Tibial nerve (tissue), 4 donors: ENCODE measurements at regions not wholly inside any gene's neighbourhood (a gene's known extent, or its start where the extent isn't known, plus 50 kb on each side); places are given as distances from the start of the nearest gene placed in this dataset.

Experiments
- EP300 ChIP-seq, 2 donors: sonication (generic); formaldehyde crosslinking; IDR thresholded peaks; one replicate each; pipeline ENCODE4 v1.6.1; 2017; ENCODE audit warnings: antibody characterized with exemption in 2 of 2, mild to moderate bottlenecking in 1 of 2
- POLR2A ChIP-seq, 2 donors: fragments of 450-650 bp; IDR thresholded peaks; one replicate each; pipeline ENCODE4 v1.6.1; 2017; ENCODE audit warnings: antibody characterized with exemption in 2 of 2, mild to moderate bottlenecking in 2 of 2, moderate library complexity in 2 of 2
- TF ChIP-seq, protein P1 (sequence below), 5 experiments: fragments of 200-600 bp in 3 of 5; fragments of 450-650 bp in 2 of 5; sonication (generic) in 3 of 5; IDR thresholded peaks; one replicate each; pipeline ENCODE4 v1.5.1; 2016 to 2019; ENCODE audit warnings: antibody characterized with exemption in 5 of 5, mild to moderate bottlenecking in 3 of 5, moderate library complexity in 2 of 5

DNA sequence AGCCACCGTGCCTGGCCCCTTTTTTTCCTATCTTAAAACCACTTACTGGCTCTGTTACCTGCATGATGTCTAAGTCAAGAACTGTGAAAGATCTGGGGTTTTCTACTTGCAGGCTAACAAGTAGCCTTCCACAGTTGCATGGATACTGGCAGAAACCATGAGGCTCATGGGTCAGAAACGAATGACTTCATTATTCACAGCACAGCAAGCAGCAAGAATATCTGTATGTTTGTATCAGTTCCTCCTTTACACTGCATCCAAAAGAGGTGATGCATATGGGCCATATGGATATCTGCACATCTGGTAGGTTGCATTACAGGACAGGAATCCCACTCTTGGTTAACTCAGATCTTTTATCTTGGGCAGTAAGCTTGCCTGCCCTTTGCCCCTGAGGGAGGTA, 154.9 kb upstream of the NUDT6 start:
- TF ChIP-seq, protein P1, sequence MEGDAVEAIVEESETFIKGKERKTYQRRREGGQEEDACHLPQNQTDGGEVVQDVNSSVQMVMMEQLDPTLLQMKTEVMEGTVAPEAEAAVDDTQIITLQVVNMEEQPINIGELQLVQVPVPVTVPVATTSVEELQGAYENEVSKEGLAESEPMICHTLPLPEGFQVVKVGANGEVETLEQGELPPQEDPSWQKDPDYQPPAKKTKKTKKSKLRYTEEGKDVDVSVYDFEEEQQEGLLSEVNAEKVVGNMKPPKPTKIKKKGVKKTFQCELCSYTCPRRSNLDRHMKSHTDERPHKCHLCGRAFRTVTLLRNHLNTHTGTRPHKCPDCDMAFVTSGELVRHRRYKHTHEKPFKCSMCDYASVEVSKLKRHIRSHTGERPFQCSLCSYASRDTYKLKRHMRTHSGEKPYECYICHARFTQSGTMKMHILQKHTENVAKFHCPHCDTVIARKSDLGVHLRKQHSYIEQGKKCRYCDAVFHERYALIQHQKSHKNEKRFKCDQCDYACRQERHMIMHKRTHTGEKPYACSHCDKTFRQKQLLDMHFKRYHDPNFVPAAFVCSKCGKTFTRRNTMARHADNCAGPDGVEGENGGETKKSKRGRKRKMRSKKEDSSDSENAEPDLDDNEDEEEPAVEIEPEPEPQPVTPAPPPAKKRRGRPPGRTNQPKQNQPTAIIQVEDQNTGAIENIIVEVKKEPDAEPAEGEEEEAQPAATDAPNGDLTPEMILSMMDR (IDR thresholded peaks at IDR 0.05), result no peak
- TF ChIP-seq POLR2A (IDR thresholded peaks at IDR 0.05) (no peak), EP300 (IDR thresholded peaks at IDR 0.05) (no peak)
